ENCODE measurements at regions not wholly inside any gene's neighbourhood (a gene's known extent, or its start where the extent isn't known, plus 50 kb on each side); places are given as distances from the start of the nearest gene placed in this dataset.

DNA sequence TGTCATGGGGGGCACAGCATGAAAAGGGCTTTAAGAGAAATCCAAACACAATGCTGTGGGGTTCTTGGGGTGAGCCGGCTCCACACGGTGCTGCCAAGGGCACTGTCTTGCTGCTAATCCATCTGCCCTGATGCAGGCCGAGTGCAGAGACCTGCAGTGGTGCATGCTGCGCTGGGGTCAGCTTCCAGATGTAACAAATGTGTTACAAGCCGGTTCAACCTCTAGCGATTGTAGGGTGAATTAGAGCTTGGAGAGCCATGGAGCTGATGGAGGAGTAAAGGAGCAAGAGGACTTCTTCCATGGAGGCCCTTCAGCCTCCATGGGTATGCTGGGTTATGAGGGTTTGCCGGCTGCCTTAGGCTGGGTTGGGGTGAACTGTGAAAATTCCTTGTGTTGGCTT, 402.3 kb downstream of the TYW1 start:
- H3K27me3 ChIP-seq (ENCODE audit: insufficient read depth, low read depth), result no peaks in the 10 kb centered on the region

DNA sequence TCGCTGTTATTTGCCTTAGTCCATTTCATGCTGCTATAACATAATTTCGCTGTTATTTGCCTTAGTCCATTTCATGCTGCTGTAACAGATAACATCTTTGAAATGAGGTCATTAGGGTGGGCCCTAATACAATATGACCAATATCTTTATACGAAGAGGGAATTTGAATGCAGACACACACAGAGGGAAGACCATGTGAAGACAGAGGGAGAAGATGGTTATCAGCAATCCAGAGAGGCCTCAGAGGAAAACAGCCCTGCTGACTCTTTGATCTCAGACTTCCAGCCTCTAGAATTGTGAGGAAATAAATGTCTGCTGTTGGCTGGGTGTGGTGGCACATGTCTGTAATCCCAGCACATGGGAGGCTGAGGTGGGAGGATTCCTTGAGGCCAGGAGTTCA, 404.9 kb downstream of the TYW1 start:
- TF ChIP-seq, protein P1, sequence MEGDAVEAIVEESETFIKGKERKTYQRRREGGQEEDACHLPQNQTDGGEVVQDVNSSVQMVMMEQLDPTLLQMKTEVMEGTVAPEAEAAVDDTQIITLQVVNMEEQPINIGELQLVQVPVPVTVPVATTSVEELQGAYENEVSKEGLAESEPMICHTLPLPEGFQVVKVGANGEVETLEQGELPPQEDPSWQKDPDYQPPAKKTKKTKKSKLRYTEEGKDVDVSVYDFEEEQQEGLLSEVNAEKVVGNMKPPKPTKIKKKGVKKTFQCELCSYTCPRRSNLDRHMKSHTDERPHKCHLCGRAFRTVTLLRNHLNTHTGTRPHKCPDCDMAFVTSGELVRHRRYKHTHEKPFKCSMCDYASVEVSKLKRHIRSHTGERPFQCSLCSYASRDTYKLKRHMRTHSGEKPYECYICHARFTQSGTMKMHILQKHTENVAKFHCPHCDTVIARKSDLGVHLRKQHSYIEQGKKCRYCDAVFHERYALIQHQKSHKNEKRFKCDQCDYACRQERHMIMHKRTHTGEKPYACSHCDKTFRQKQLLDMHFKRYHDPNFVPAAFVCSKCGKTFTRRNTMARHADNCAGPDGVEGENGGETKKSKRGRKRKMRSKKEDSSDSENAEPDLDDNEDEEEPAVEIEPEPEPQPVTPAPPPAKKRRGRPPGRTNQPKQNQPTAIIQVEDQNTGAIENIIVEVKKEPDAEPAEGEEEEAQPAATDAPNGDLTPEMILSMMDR (conservative IDR thresholded peaks at IDR 0.05; ENCODE audit: low read depth, low read length), result no peak
- Histone ChIP-seq H3K4me3 (IDR thresholded peaks at IDR 0.05; ENCODE audit: insufficient read depth, low read depth, low read length) (no peak overlapping the region), H3K36me3 (ENCODE audit: insufficient read depth) (no peaks in the 10 kb centered on the region), H3K27ac (no peak overlapping the region), H3K27me3 (ENCODE audit: insufficient read depth, low read depth) (no peaks in the 10 kb centered on the region), H3K9ac (no peak overlapping the region), H3K4me1 (ENCODE audit: low read depth, poor library complexity, severe bottlenecking) (no peaks in the 10 kb centered on the region), H2AFZ (ENCODE audit: low read depth) (no peak overlapping the region), H3K4me2 (no peak overlapping the region), H4K20me1 (ENCODE audit: insufficient read depth) (no peaks in the 10 kb centered on the region), H3K79me2 (ENCODE audit: insufficient read depth, low read depth) (no peaks in the 10 kb centered on the region)

More for the DNA sequence above, 402.3 kb downstream of the TYW1 start:
- H4K20me1 ChIP-seq (ENCODE audit: insufficient read depth), result no peaks in the 10 kb centered on the region
- no peak overlapping the region for H3K9ac ChIP-seq
- no peak overlapping the region for H2AFZ ChIP-seq (ENCODE audit: low read depth)
- H3K79me2 ChIP-seq (ENCODE audit: insufficient read depth, low read depth), result no peaks in the 10 kb centered on the region
- no peak overlapping the region for H3K4me2 ChIP-seq
- H3K36me3 ChIP-seq (ENCODE audit: insufficient read depth), result no peaks in the 10 kb centered on the region
- no peaks in the 10 kb centered on the region for H3K4me1 ChIP-seq (ENCODE audit: low read depth, poor library complexity, severe bottlenecking)
- TF ChIP-seq, protein P1 (conservative IDR thresholded peaks at IDR 0.05; ENCODE audit: low read depth, low read length), result no peak
- no peak overlapping the region for H3K27ac ChIP-seq
- H3K4me3 ChIP-seq (IDR thresholded peaks at IDR 0.05; ENCODE audit: insufficient read depth, low read depth, low read length), result no peak overlapping the region

DNA sequence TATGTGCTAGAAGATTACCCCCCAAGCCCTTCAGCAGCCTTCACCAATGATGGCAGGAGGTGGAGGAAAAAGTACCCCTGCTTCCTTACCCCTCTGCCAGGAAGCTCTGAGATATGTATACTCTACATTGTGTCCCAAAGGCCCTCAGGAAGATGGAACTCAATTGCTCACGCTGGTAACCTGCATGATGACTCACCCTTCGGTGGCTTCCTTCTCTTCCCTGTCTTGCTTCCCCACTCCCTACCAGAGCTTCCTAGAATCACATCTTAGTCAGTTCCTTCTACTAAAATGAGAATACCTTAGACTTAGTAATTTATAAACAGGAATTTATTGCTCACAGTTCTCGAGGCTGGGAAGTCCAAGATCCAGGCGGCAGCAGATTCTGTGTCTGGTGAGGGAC, 405.6 kb downstream of the TYW1 start:
- Histone ChIP-seq H3K79me2 (ENCODE audit: insufficient read depth, low read depth) (no peaks in the 10 kb centered on the region), H3K27ac (no peak overlapping the region), H3K27me3 (ENCODE audit: insufficient read depth, low read depth) (no peaks in the 10 kb centered on the region), H3K4me2 (no peak overlapping the region), H3K36me3 (ENCODE audit: insufficient read depth) (no peaks in the 10 kb centered on the region), H3K4me3 (IDR thresholded peaks at IDR 0.05; ENCODE audit: insufficient read depth, low read depth, low read length) (no peak overlapping the region), H3K9ac (no peak overlapping the region), H4K20me1 (ENCODE audit: insufficient read depth) (no peaks in the 10 kb centered on the region), H2AFZ (ENCODE audit: low read depth) (no peak overlapping the region), H3K4me1 (ENCODE audit: low read depth, poor library complexity, severe bottlenecking) (no peaks in the 10 kb centered on the region)
- TF ChIP-seq, protein P1 (conservative IDR thresholded peaks at IDR 0.05; ENCODE audit: low read depth, low read length), result no peak

DNA sequence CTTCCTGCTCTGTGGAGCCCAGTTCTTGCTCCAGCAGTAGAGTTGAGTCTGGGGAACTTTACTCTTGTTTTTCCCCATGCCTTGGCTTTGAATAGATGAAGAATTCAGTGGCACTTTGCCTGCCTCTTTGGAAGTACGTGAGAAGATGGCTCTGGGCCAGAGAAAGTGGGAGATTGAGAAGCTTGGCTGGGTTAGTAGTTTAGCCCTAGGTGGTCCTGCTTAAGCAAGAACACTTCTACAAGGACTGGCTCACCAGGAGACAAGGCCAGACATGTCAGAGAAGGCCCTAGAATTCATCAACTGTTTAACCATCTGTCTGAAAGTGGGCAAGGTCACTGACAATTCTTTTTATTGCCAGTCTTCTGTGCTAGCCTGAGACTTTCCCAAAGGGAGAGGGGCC, 410.3 kb downstream of the TYW1 start:
- Histone ChIP-seq H3K36me3 (ENCODE audit: insufficient read depth) (no peaks in the 10 kb centered on the region), H3K4me3 (IDR thresholded peaks at IDR 0.05; ENCODE audit: insufficient read depth, low read depth, low read length) (no peak overlapping the region), H3K27me3 (ENCODE audit: insufficient read depth, low read depth) (no peaks in the 10 kb centered on the region), H3K9ac (no peak overlapping the region), H3K4me1 (ENCODE audit: low read depth, poor library complexity, severe bottlenecking) (no peaks in the 10 kb centered on the region), H3K27ac (no peak overlapping the region), H3K79me2 (ENCODE audit: insufficient read depth, low read depth) (no peaks in the 10 kb centered on the region), H2AFZ (ENCODE audit: low read depth) (no peak overlapping the region), H3K4me2 (no peak overlapping the region), H4K20me1 (ENCODE audit: insufficient read depth) (no peaks in the 10 kb centered on the region)
- TF ChIP-seq, protein P1 (conservative IDR thresholded peaks at IDR 0.05; ENCODE audit: low read depth, low read length), result no peak
